ENCODE measurements at regions not wholly inside any gene's neighbourhood (a gene's known extent, or its start where the extent isn't known, plus 50 kb on each side); places are given as distances from the start of the nearest gene placed in this dataset.

DNA sequence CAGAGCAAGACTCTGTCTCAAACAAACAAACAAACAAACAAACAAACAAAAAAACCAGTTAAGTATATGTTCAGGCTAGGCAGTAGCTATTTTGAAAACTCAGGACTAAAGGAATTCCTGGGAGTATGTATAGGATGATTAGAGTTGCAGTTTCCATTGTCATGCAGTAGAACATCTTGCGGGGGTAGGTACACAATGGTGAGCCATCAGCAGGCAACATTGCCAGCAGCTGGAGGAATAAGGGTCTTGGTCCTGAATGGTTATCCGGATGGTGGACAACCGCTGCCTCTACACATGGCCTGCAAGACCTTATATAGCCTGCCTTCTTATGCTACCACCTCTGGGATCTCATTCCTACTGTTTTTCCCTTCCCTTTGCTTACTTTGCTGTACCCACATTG is 297.5 kb downstream of the SOX4 start:
- TF ChIP-seq, protein P1, sequence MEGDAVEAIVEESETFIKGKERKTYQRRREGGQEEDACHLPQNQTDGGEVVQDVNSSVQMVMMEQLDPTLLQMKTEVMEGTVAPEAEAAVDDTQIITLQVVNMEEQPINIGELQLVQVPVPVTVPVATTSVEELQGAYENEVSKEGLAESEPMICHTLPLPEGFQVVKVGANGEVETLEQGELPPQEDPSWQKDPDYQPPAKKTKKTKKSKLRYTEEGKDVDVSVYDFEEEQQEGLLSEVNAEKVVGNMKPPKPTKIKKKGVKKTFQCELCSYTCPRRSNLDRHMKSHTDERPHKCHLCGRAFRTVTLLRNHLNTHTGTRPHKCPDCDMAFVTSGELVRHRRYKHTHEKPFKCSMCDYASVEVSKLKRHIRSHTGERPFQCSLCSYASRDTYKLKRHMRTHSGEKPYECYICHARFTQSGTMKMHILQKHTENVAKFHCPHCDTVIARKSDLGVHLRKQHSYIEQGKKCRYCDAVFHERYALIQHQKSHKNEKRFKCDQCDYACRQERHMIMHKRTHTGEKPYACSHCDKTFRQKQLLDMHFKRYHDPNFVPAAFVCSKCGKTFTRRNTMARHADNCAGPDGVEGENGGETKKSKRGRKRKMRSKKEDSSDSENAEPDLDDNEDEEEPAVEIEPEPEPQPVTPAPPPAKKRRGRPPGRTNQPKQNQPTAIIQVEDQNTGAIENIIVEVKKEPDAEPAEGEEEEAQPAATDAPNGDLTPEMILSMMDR (conservative IDR thresholded peaks at IDR 0.05; ENCODE audit: low read length): no peak
- no peak for TF ChIP-seq EZH2phosphoT487 (IDR thresholded peaks at IDR 0.05; ENCODE audit: borderline replicate concordance)

All from Loucy (cell line).